ENCODE measurements at regions not wholly inside any gene's neighbourhood (a gene's known extent, or its start where the extent isn't known, plus 50 kb on each side); places are given as distances from the start of the nearest gene placed in this dataset.
"Not testable (repeated sequence)": the region's sequence is repeated elsewhere in the genome, so short reads cannot be mapped to it uniquely, and the experiment has no call there.

DNA sequence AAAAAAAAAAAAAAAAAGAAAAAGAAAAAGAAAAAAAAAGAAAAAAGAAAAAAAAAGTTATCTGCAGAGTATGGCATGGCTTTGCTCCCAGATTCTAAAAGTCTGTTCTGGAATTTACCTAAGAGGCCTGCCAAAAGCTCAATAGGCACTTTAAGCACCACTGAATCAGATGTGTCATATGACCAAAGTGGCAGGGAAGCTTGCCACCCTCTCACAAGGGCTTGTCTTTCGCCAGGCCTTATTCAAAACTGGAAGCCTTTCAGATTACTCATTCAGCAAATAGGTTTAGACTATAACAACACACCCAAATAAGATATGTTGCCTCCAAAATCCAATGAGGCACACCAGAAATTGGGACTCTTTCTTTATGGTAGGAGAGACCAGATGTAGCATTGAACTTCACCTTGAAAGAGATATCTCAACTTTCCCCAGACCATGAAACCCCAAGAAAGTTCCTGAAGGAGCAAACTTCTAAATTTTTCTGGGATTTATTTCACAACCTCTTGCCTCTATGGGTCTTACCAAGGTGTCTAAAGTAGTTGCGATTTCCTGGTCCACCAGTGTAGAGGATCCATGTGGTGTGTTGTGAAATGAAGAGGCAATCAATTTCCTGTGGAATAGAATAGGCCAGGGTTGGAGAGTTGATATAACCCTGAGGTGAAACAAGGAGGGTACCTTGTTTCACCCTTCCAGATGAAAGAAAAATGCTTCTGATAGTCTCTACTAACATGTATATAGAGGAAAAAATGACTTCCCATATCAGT lies 218.8 kb downstream of the DAD1 start:
- FAIRE-seq (no peak), DNase-seq (ENCODE audit: low read depth in 1 of 2, low spot score in 1 of 2) (no peak), ATAC-seq (no peak)
- Histone ChIP-seq H3K9me3 (no peaks in the 10 kb centered on the region), H3K27ac (no peak overlapping the region), H3K4me3 (no peak overlapping the region), H3K4me2 (peak overlapping the region; percentile 9; the same call in 1 of the 3 replicates), H3K4me1 (peaks cover 8% of the 10 kb centered on the region; the same call in 2 of the 3 replicates)
- 59% methylated on average over 2 of the region's 2 CpGs for WGBS (ENCODE audit: missing lambda C conversion rate)
- ChIA-PET CTCF (interaction anchor here (1.4 to 7.8 kb wide), 5 partner anchors 14 to 61 kb away, joined by 3 to 138 read pairs (median 7); no protein-coding TSS in a partner anchor), POLR2A (no interaction called here)
- TF ChIP-seq ZFP36 (IDR thresholded peaks at IDR 0.05; ENCODE audit: borderline replicate concordance, partially characterized antibody), result no peak
- no peak for TF ChIP-seq ZSCAN20 (CRISPR knock-in tag; IDR thresholded peaks at IDR 0.05)
- TF ChIP-seq ESRRA (IDR thresholded peaks at IDR 0.05; ENCODE audit: borderline replicate concordance, low read length), result no peak
- TF ChIP-seq RAD21 (conservative IDR thresholded peaks at IDR 0.05 in 1 of 2, IDR thresholded peaks at IDR 0.05 in 1 of 2), result no peak
- no peak for TF ChIP-seq RNF2 (IDR thresholded peaks at IDR 0.05; ENCODE audit: borderline replicate concordance, low read depth)
- TF ChIP-seq, protein P1, sequence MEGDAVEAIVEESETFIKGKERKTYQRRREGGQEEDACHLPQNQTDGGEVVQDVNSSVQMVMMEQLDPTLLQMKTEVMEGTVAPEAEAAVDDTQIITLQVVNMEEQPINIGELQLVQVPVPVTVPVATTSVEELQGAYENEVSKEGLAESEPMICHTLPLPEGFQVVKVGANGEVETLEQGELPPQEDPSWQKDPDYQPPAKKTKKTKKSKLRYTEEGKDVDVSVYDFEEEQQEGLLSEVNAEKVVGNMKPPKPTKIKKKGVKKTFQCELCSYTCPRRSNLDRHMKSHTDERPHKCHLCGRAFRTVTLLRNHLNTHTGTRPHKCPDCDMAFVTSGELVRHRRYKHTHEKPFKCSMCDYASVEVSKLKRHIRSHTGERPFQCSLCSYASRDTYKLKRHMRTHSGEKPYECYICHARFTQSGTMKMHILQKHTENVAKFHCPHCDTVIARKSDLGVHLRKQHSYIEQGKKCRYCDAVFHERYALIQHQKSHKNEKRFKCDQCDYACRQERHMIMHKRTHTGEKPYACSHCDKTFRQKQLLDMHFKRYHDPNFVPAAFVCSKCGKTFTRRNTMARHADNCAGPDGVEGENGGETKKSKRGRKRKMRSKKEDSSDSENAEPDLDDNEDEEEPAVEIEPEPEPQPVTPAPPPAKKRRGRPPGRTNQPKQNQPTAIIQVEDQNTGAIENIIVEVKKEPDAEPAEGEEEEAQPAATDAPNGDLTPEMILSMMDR (IDR thresholded peaks at IDR 0.05), result no peak
- TF ChIP-seq, protein P2, sequence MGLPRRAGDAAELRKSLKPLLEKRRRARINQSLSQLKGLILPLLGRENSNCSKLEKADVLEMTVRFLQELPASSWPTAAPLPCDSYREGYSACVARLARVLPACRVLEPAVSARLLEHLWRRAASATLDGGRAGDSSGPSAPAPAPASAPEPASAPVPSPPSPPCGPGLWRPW (IDR thresholded peaks at IDR 0.05), result no peak
- TF ChIP-seq CHD4 (IDR thresholded peaks at IDR 0.05; ENCODE audit: borderline replicate concordance), result no peak
- TF ChIP-seq, protein P3, sequence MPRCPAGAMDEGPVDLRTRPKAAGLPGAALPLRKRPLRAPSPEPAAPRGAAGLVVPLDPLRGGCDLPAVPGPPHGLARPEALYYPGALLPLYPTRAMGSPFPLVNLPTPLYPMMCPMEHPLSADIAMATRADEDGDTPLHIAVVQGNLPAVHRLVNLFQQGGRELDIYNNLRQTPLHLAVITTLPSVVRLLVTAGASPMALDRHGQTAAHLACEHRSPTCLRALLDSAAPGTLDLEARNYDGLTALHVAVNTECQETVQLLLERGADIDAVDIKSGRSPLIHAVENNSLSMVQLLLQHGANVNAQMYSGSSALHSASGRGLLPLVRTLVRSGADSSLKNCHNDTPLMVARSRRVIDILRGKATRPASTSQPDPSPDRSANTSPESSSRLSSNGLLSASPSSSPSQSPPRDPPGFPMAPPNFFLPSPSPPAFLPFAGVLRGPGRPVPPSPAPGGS (IDR thresholded peaks at IDR 0.05), result no peak
- no peak for TF ChIP-seq RCOR1 (IDR thresholded peaks at IDR 0.05; ENCODE audit: low read depth, low read length)
- TF ChIP-seq, protein P4, sequence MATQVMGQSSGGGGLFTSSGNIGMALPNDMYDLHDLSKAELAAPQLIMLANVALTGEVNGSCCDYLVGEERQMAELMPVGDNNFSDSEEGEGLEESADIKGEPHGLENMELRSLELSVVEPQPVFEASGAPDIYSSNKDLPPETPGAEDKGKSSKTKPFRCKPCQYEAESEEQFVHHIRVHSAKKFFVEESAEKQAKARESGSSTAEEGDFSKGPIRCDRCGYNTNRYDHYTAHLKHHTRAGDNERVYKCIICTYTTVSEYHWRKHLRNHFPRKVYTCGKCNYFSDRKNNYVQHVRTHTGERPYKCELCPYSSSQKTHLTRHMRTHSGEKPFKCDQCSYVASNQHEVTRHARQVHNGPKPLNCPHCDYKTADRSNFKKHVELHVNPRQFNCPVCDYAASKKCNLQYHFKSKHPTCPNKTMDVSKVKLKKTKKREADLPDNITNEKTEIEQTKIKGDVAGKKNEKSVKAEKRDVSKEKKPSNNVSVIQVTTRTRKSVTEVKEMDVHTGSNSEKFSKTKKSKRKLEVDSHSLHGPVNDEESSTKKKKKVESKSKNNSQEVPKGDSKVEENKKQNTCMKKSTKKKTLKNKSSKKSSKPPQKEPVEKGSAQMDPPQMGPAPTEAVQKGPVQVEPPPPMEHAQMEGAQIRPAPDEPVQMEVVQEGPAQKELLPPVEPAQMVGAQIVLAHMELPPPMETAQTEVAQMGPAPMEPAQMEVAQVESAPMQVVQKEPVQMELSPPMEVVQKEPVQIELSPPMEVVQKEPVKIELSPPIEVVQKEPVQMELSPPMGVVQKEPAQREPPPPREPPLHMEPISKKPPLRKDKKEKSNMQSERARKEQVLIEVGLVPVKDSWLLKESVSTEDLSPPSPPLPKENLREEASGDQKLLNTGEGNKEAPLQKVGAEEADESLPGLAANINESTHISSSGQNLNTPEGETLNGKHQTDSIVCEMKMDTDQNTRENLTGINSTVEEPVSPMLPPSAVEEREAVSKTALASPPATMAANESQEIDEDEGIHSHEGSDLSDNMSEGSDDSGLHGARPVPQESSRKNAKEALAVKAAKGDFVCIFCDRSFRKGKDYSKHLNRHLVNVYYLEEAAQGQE (IDR thresholded peaks at IDR 0.05), result no peak

DNA sequence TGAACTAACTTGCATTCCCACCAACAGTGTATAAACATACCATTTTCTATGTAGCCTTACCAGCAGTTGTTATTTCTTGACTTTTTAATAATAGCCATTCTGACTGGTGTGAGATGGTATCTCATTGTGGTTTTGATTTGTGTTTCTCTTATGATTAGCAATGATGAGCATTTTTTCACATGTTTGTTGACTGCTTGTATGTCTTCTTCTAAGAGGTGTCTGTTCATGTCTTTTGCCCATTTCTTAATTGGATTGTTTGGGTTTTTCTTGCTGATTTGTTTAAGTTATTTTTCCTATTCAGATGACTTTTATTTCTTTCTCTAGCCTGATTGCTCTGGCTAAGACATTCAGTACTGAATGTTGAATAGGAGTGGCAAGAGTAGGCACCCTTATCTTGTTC lies 230.3 kb downstream of the DAD1 start:
- Histone ChIP-seq H3K4me3 (no peak overlapping the region), H3K4me2 (no peak overlapping the region), H3K27ac (no peak overlapping the region), H3K9me3 (peaks cover 16% of the 10 kb centered on the region; the same call in 1 of the 3 replicates), H3K4me1 (no peaks in the 10 kb centered on the region)
- no peak for ATAC-seq
- POLR2A ChIA-PET, result no interaction called here
- no peak for FAIRE-seq
- CTCF ChIA-PET, result interaction anchor here (0.6 to 3.5 kb wide), 3 partner anchors 17 to 114 kb away, joined by 3 to 18 read pairs (median 3); no protein-coding TSS in a partner anchor
- no peak for TF ChIP-seq NFE2L2 (conservative IDR thresholded peaks at IDR 0.05; ENCODE audit: low read length)
- DNase-seq (ENCODE audit: low read depth in 1 of 2, low spot score in 1 of 2), result no peak

DNA sequence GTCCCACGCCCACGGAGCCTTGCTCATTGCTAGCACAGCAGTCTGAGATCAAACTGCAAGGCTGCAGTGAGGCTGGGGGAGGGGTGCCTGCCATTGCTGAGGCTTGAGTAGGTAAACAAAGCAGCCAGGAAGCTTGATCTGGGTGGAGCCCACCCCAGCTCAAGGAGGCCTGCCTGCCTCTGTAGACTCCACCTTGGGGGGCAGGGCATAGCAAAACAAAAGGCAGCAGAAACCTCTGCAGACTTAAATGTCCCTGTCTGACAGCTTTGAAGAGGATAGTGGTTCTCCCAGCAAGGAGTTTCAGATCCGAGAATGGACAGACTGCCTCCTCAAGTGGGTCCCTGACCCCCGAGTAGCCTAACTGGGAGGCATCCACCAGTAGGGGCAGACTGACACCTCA lies 239.7 kb downstream of the DAD1 start:
- H3K4me3 ChIP-seq; ATAC-seq; H3K27ac ChIP-seq; POLR2A ChIA-PET; DNase-seq (ENCODE audit: low read depth in 1 of 2, low spot score in 1 of 2); H3K4me1 ChIP-seq; FAIRE-seq: not testable (repeated sequence)
- WGBS (ENCODE audit: missing lambda C conversion rate), result 9% methylated on average over 2 of the region's 4 CpGs
- Histone ChIP-seq H3K4me2 (peak overlapping the region; percentile 17; the same call in 1 of the 3 replicates), H3K9me3 (peaks cover 16% of the 10 kb centered on the region)
- CTCF ChIA-PET, result interaction anchor here (1.3 kb wide), 2 partner anchors 9 to 41 kb away, joined by 3 read pairs; no protein-coding TSS in a partner anchor
